ENCODE measurements at regions not wholly inside any gene's neighbourhood (a gene's known extent, or its start where the extent isn't known, plus 50 kb on each side); places are given as distances from the start of the nearest gene placed in this dataset.
"Not testable (repeated sequence)": the region's sequence is repeated elsewhere in the genome, so short reads cannot be mapped to it uniquely, and the experiment has no call there.

GRCh38 chr1:60915441-60915840 is 166.9 kb upstream of the NFIA start:
- no peak for TF ChIP-seq PATZ1 (CRISPR knock-in tag; IDR thresholded peaks at IDR 0.05; ENCODE audit: borderline replicate concordance)
- no peak for TF ChIP-seq TOX (CRISPR knock-in tag; IDR thresholded peaks at IDR 0.05; ENCODE audit: borderline replicate concordance)
- no peak for TF ChIP-seq PPARA (CRISPR knock-in tag; IDR thresholded peaks at IDR 0.05; ENCODE audit: borderline replicate concordance)
- no peak for TF ChIP-seq ZFP3 (CRISPR knock-in tag; IDR thresholded peaks at IDR 0.05)
- TF ChIP-seq ZNF565 (CRISPR knock-in tag; conservative IDR thresholded peaks at IDR 0.05; ENCODE audit: low read depth) = no peak
- no peak for TF ChIP-seq TCF4 (CRISPR knock-in tag; IDR thresholded peaks at IDR 0.05; ENCODE audit: borderline replicate concordance)
- no peak for TF ChIP-seq ZFP30 (CRISPR knock-in tag; IDR thresholded peaks at IDR 0.05)
- no peak for TF ChIP-seq SNAI2 (CRISPR knock-in tag; IDR thresholded peaks at IDR 0.05)
- TF ChIP-seq CSDC2 (CRISPR knock-in tag; IDR thresholded peaks at IDR 0.05) = no peak
- no peak for TF ChIP-seq ZC3H10 (CRISPR knock-in tag; IDR thresholded peaks at IDR 0.05)
- no peak for ATAC-seq

- no peak for ATAC-seq
- TF ChIP-seq ZFP30 (CRISPR knock-in tag; IDR thresholded peaks at IDR 0.05) (no peak), ZNF70 (CRISPR knock-in tag; IDR thresholded peaks at IDR 0.05) (no peak), ARNTL (CRISPR knock-in tag; IDR thresholded peaks at IDR 0.05; ENCODE audit: borderline replicate concordance, low read depth) (no peak), RARB (CRISPR knock-in tag; IDR thresholded peaks at IDR 0.05) (no peak), ZNF565 (CRISPR knock-in tag; conservative IDR thresholded peaks at IDR 0.05; ENCODE audit: low read depth) (no peak), TOX (CRISPR knock-in tag; IDR thresholded peaks at IDR 0.05; ENCODE audit: borderline replicate concordance) (no peak), ZFP3 (CRISPR knock-in tag; IDR thresholded peaks at IDR 0.05) (no peak), ISL1 (CRISPR knock-in tag; IDR thresholded peaks at IDR 0.05) (no peak), CREB5 (CRISPR knock-in tag; IDR thresholded peaks at IDR 0.05; ENCODE audit: low read depth) (no peak), GLIS3 (CRISPR knock-in tag; IDR thresholded peaks at IDR 0.05) (no peak), ESRRG (CRISPR knock-in tag; IDR thresholded peaks at IDR 0.05) (no peak), SNAI2 (CRISPR knock-in tag; IDR thresholded peaks at IDR 0.05) (no peak), PATZ1 (CRISPR knock-in tag; IDR thresholded peaks at IDR 0.05; ENCODE audit: borderline replicate concordance) (no peak), TSHZ2 (CRISPR knock-in tag; IDR thresholded peaks at IDR 0.05) (no peak), CSDC2 (CRISPR knock-in tag; IDR thresholded peaks at IDR 0.05) (no peak), ZC3H10 (CRISPR knock-in tag; IDR thresholded peaks at IDR 0.05) (no peak), TCF4 (CRISPR knock-in tag; IDR thresholded peaks at IDR 0.05; ENCODE audit: borderline replicate concordance) (no peak), ZNF8 (CRISPR knock-in tag; IDR thresholded peaks at IDR 0.05) (no peak)
Measured at GRCh38 chr1:60914982-60915381, 167.4 kb upstream of the NFIA start.

- not testable (repeated sequence) for ATAC-seq
Measured at GRCh38 chr1:60913708-60914107, 168.7 kb upstream of the NFIA start.

- no peak for TF ChIP-seq ZNF70 (CRISPR knock-in tag; IDR thresholded peaks at IDR 0.05)
- no peak for ATAC-seq
Measured at GRCh38 chr1:60913039-60913438, 169.3 kb upstream of the NFIA start.
